ENCODE measurements at regions not wholly inside any gene's neighbourhood (a gene's known extent, or its start where the extent isn't known, plus 50 kb on each side); places are given as distances from the start of the nearest gene placed in this dataset.
A peak's percentile ranks its signal among the peaks of the same experiment; 100 is the strongest.

GRCh38 chr6:91482498-91482897 is 895.6 kb upstream of the MAP3K7 start:
- DNase-seq: no peak

- no peak for DNase-seq
These were observed 893.5 kb upstream of the MAP3K7 start for GRCh38 chr6:91480402-91480801.

- no peak for DNase-seq
These were observed 890.8 kb upstream of the MAP3K7 start for GRCh38 chr6:91477688-91478087.

GRCh38 chr6:91476000-91476399 is 889.1 kb upstream of the MAP3K7 start:
- peak; percentile 23 for DNase-seq

GRCh38 chr6:91465393-91465792 is 878.5 kb upstream of the MAP3K7 start:
- no peak for DNase-seq

GRCh38 chr6:91464718-91465117 is 877.8 kb upstream of the MAP3K7 start:
- no peak for DNase-seq

- no peak for DNase-seq
These were observed 877.3 kb upstream of the MAP3K7 start for GRCh38 chr6:91464201-91464600.

- no peak for DNase-seq
These were observed 875.4 kb upstream of the MAP3K7 start for GRCh38 chr6:91462241-91462640.

GRCh38 chr6:91453224-91453878 is 866.5 kb upstream of the MAP3K7 start:
- DNase-seq: no peak

GRCh38 chr6:91449539-91449938 is 862.7 kb upstream of the MAP3K7 start:
- no peak for DNase-seq

GRCh38 chr6:91447530-91448254 is 860.8 kb upstream of the MAP3K7 start:
- DNase-seq: no peak

GRCh38 chr6:91447081-91447480 is 860.2 kb upstream of the MAP3K7 start:
- no peak for DNase-seq

- no peak for DNase-seq
These were observed 856.5 kb upstream of the MAP3K7 start for GRCh38 chr6:91443405-91443804.

GRCh38 chr6:91442342-91442741 is 855.5 kb upstream of the MAP3K7 start:
- no peak for DNase-seq

GRCh38 chr6:91438570-91438969 is 851.7 kb upstream of the MAP3K7 start:
- DNase-seq: no peak

GRCh38 chr6:91437315-91437729 is 850.5 kb upstream of the MAP3K7 start:
- DNase-seq: no peak

GRCh38 chr6:91436448-91436847 is 849.6 kb upstream of the MAP3K7 start:
- DNase-seq: no peak

GRCh38 chr6:91435630-91436029 is 848.8 kb upstream of the MAP3K7 start:
- no peak for DNase-seq

- DNase-seq: no peak
These were observed 847.7 kb upstream of the MAP3K7 start for GRCh38 chr6:91434576-91434975.

- DNase-seq: no peak
These were observed 847.0 kb upstream of the MAP3K7 start for GRCh38 chr6:91433660-91434534.

- DNase-seq: no peak
These were observed 842.2 kb upstream of the MAP3K7 start for GRCh38 chr6:91428953-91429560.

- DNase-seq: no peak
These were observed 841.4 kb upstream of the MAP3K7 start for GRCh38 chr6:91428296-91428695.

GRCh38 chr6:91420243-91420642 is 833.4 kb upstream of the MAP3K7 start:
- no peak for DNase-seq

Measured in DMS153 (cell line).